GM23338 (cell line): ENCODE measurements at regions not wholly inside any gene's neighbourhood (a gene's known extent, or its start where the extent isn't known, plus 50 kb on each side); places are given as distances from the start of the nearest gene placed in this dataset.

Experiments used
- ATAC-seq: fragments of 200-7000 bp; cut with Tn5 transposase; 3 replicates; pipeline ENCODE4 v1.9.1; 2020
- DNase-seq: peaks from one replicate; pipeline ENCODE4 v3.0.0-alpha.2; 2015; ENCODE audit warnings: low spot score
- H2AFZ ChIP-seq: fragments of 200-600 bp; sonication (generic); 2 replicates; pipeline ENCODE4 v1.8.0; 2016; ENCODE audit warnings: antibody characterized with exemption, mild to moderate bottlenecking, moderate library complexity
- H3F3A ChIP-seq: fragments of 200-600 bp; sonication (generic); replicated peaks from 2 replicates; pipeline ENCODE4 v1.8.0; 2017; ENCODE audit warnings: antibody characterized with exemption, mixed run types, low read depth
- H3K27ac ChIP-seq: fragments of 200-600 bp; sonication (generic); 2 replicates; pipeline ENCODE4 v1.6.1; 2016; ENCODE audit warnings: low read depth
- H3K27me3 ChIP-seq: fragments of 200-600 bp; sonication (generic); 2 replicates; pipeline ENCODE4 v1.8.0; 2016; ENCODE audit warnings: mild to moderate bottlenecking, mixed run types, moderate library complexity; ENCODE audit not compliant: insufficient read depth
- H3K36me3 ChIP-seq: fragments of 200-600 bp; sonication (generic); 2 replicates; pipeline ENCODE4 v1.8.0; 2016; ENCODE audit warnings: mild to moderate bottlenecking; ENCODE audit not compliant: insufficient read depth
- H3K4me1 ChIP-seq: fragments of 200-600 bp; sonication (generic); 2 replicates; pipeline ENCODE4 v1.8.0; 2016; ENCODE audit warnings: mild to moderate bottlenecking, moderate library complexity; ENCODE audit not compliant: insufficient read depth
- H3K4me2 ChIP-seq: fragments of 200-600 bp; sonication (generic); 2 replicates; pipeline ENCODE4 v1.7.1; 2017; ENCODE audit warnings: mixed run types
- H3K4me3 ChIP-seq: fragments of 200-600 bp; sonication (generic); 2 replicates; pipeline ENCODE4 v1.6.1; 2016; ENCODE audit warnings: mixed run types
- H3K79me2 ChIP-seq: fragments of 200-600 bp; sonication (generic); replicated peaks from 2 replicates; pipeline ENCODE4 v1.8.0; 2017; ENCODE audit warnings: mild to moderate bottlenecking; ENCODE audit not compliant: insufficient read depth
- H3K9me2 ChIP-seq: fragments of 200-600 bp; sonication (generic); 2 replicates; pipeline ENCODE4 v1.8.0; 2017; ENCODE audit not compliant: insufficient read depth
- H4K20me1 ChIP-seq: fragments of 200-600 bp; sonication (generic); replicated peaks from 2 replicates; pipeline ENCODE4 v1.8.0; 2017; ENCODE audit warnings: mild to moderate bottlenecking; ENCODE audit not compliant: insufficient read depth
- H3K27ac Mint-ChIP-seq: 2 replicates; pipeline ENCODE4 v1.8.0; 2020; ENCODE audit warnings: inconsistent platforms, mild to moderate bottlenecking, moderate library complexity, mixed read lengths
- H3K27me3 Mint-ChIP-seq: 3 replicates; pipeline ENCODE4 v1.8.0; 2022; ENCODE audit warnings: low read depth, mild to moderate bottlenecking, moderate library complexity, mixed read lengths, inconsistent platforms; ENCODE audit not compliant: insufficient read depth, poor library complexity
- H3K36me3 Mint-ChIP-seq: 3 replicates; pipeline ENCODE4 v1.8.0; 2021; ENCODE audit warnings: low read depth, mild to moderate bottlenecking, inconsistent platforms, moderate library complexity, mixed read lengths
- H3K4me1 Mint-ChIP-seq: 3 replicates; pipeline ENCODE4 v1.8.0; 2020; ENCODE audit warnings: mild to moderate bottlenecking, inconsistent platforms, mixed read lengths
- H3K4me3 Mint-ChIP-seq: 3 replicates; pipeline ENCODE4 v1.8.0; 2021; ENCODE audit warnings: moderate library complexity, mild to moderate bottlenecking, inconsistent platforms, mixed read lengths
- H3K9me3 Mint-ChIP-seq: 3 replicates; pipeline ENCODE4 v1.8.0; 2020; ENCODE audit warnings: moderate library complexity, mild to moderate bottlenecking, inconsistent platforms, mixed read lengths
- CREB1 ChIP-seq: fragments of 250-450 bp; sonication (Bioruptor Pico); IDR thresholded peaks from 2 replicates; pipeline ENCODE4 v1.5.0; 2020; ENCODE audit warnings: low read depth, mild to moderate bottlenecking, moderate library complexity
- ETS1 ChIP-seq: IDR thresholded peaks from 2 replicates; pipeline ENCODE4 v1.6.1; 2016; ENCODE audit warnings: antibody characterized with exemption
- EZH2 ChIP-seq: fragments of 200-600 bp; sonication (generic); IDR thresholded peaks from one replicate; pipeline ENCODE4 v1.8.0; 2017; ENCODE audit warnings: antibody characterized with exemption, mild to moderate bottlenecking, low read depth; ENCODE audit not compliant: unreplicated experiment
- JUNB ChIP-seq: IDR thresholded peaks from one replicate; pipeline ENCODE4 v1.6.1; 2016; ENCODE audit warnings: antibody characterized with exemption; ENCODE audit not compliant: unreplicated experiment
- NANOG ChIP-seq: IDR thresholded peaks from 2 replicates; pipeline ENCODE4 v1.6.1; 2016; ENCODE audit warnings: antibody characterized with exemption, borderline replicate concordance
- POLR2AphosphoS5 ChIP-seq: IDR thresholded peaks from 2 replicates; pipeline ENCODE4 v1.6.1; 2016; ENCODE audit warnings: antibody characterized with exemption, low read depth
- REST ChIP-seq: IDR thresholded peaks from one replicate; pipeline ENCODE4 v1.6.1; 2018; ENCODE audit warnings: antibody characterized with exemption; ENCODE audit not compliant: unreplicated experiment
- STAT1 ChIP-seq: IDR thresholded peaks from one replicate; pipeline ENCODE4 v1.6.1; 2016; ENCODE audit warnings: antibody characterized with exemption; ENCODE audit not compliant: unreplicated experiment
- ZNF114 ChIP-seq: fragments of 250-450 bp; sonication (Bioruptor Pico); IDR thresholded peaks from 2 replicates; pipeline ENCODE4 v1.5.0; 2020; ENCODE audit warnings: mild to moderate bottlenecking, moderate library complexity
- ZNF331 ChIP-seq: fragments of 250-450 bp; sonication (Bioruptor Pico); IDR thresholded peaks from 2 replicates; pipeline ENCODE4 v1.5.0; 2020; ENCODE audit warnings: low read depth, mild to moderate bottlenecking, moderate library complexity
- ZNF462 ChIP-seq: fragments of 250-450 bp; sonication (Bioruptor Pico); IDR thresholded peaks from 2 replicates; pipeline ENCODE4 v1.5.0; 2020; ENCODE audit warnings: mild to moderate bottlenecking, moderate library complexity

GRCh38 chr9:111120526-111120925 lies 82.3 kb upstream of the LPAR1 start:
- ATAC-seq (no peak), DNase-seq (no peak)
- TF ChIP-seq NANOG (no peak), EZH2 (no peak), STAT1 (no peak), ZNF462 (no peak), ETS1 (no peak), CREB1 (CRISPR knock-in tag) (no peak), JUNB (no peak), POLR2AphosphoS5 (no peak), REST (no peak), ZNF114 (CRISPR knock-in tag) (no peak), ZNF331 (CRISPR knock-in tag) (no peak)
- Histone ChIP-seq H3K36me3 (no peaks in the 10 kb centered on the region), H3K27me3 (no peaks in the 10 kb centered on the region), H2AFZ (no peak overlapping the region), H3K4me3 (no peak overlapping the region), H3K4me2 (no peak overlapping the region), H3F3A (no peaks in the 10 kb centered on the region), H3K27ac (no peak overlapping the region), H3K9me2 (peaks cover 6% of the 10 kb centered on the region; the same call in 1 of the 2 replicates), H3K4me1 (no peaks in the 10 kb centered on the region), H3K79me2 (no peaks in the 10 kb centered on the region), H4K20me1 (no peaks in the 10 kb centered on the region)
- H3K27me3 Mint-ChIP-seq: peaks cover 2% of the 10 kb centered on the region
- peaks cover 27% of the 10 kb centered on the region for H3K9me3 Mint-ChIP-seq
- H3K4me3 Mint-ChIP-seq: no peak overlapping the region
- no peak overlapping the region for H3K27ac Mint-ChIP-seq
- peaks cover 22% of the 10 kb centered on the region for H3K36me3 Mint-ChIP-seq
- no peaks in the 10 kb centered on the region for H3K4me1 Mint-ChIP-seq
